H1 (cell line): ENCODE measurements at regions not wholly inside any gene's neighbourhood (a gene's known extent, or its start where the extent isn't known, plus 50 kb on each side); places are given as distances from the start of the nearest gene placed in this dataset.

Experiments
- CBX5 ChIP-seq: fragments of 300-800, 300-1000 bp; sonication (generic); IDR thresholded peaks from 2 replicates; pipeline ENCODE4 v1.7.1; 2016; ENCODE audit warnings: antibody characterized with exemption, low read length, low read depth
- CREB1 ChIP-seq: IDR thresholded peaks from 2 replicates; pipeline ENCODE4 v1.6.1; 2012; ENCODE audit warnings: inconsistent platforms
- POLR2A ChIP-seq, 2 experiments: IDR thresholded peaks; 1 replicate in 1 of 2; 2 replicates in 1 of 2; pipeline ENCODE4 v1.6.1; 2011; ENCODE audit warnings: low read depth in 2 of 2, low read length in 2 of 2, mild to moderate bottlenecking in 2 of 2; ENCODE audit errors: control extremely low read depth in 1 of 2
- POU5F1 ChIP-seq: IDR thresholded peaks from 2 replicates; pipeline ENCODE4 v1.6.1; 2011; ENCODE audit warnings: low read depth, mild to moderate bottlenecking, low read length, moderate library complexity
- SP2 ChIP-seq: IDR thresholded peaks from 2 replicates; pipeline ENCODE4 v1.6.1; 2012; ENCODE audit warnings: mild to moderate bottlenecking, low read length, inconsistent platforms
- TF ChIP-seq, protein P1 (sequence below): IDR thresholded peaks from 2 replicates; pipeline ENCODE4 v1.6.1; 2012; ENCODE audit warnings: inconsistent platforms
- TF ChIP-seq, protein P2 (sequence below), 3 experiments: IDR thresholded peaks; 1 replicate in 2 of 3; 2 replicates in 1 of 3; pipeline versions ENCODE4 v1.5.1 to v1.6.1; 2011; ENCODE audit warnings: low read length in 3 of 3, mild to moderate bottlenecking in 3 of 3, inconsistent platforms in 2 of 3, low read depth in 1 of 3, moderate library complexity in 1 of 3; ENCODE audit not compliant: insufficient read depth in 1 of 3; ENCODE audit errors: control extremely low read depth in 1 of 3
- TF ChIP-seq, protein P3 (sequence below): fragments of 300-600 bp; sonication (generic); IDR thresholded peaks from 2 replicates; pipeline ENCODE4 v1.7.1; 2012; ENCODE audit warnings: low read length, moderate library complexity, mild to moderate bottlenecking, inconsistent platforms; ENCODE audit not compliant: insufficient replicate concordance

GRCh38 chr18:57234346-57234745 lies 87.5 kb downstream of the BOD1L2 start:
- TF ChIP-seq CBX5 = no peak
- TF ChIP-seq POLR2A (IDR thresholded peaks at IDR 0.05; ENCODE audit: control extremely low read depth in 1 of 2, low read depth in 2 of 2, low read length in 2 of 2) = no peak
- TF ChIP-seq, protein P1, sequence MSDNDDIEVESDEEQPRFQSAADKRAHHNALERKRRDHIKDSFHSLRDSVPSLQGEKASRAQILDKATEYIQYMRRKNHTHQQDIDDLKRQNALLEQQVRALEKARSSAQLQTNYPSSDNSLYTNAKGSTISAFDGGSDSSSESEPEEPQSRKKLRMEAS = no peak
- TF ChIP-seq, protein P2, sequence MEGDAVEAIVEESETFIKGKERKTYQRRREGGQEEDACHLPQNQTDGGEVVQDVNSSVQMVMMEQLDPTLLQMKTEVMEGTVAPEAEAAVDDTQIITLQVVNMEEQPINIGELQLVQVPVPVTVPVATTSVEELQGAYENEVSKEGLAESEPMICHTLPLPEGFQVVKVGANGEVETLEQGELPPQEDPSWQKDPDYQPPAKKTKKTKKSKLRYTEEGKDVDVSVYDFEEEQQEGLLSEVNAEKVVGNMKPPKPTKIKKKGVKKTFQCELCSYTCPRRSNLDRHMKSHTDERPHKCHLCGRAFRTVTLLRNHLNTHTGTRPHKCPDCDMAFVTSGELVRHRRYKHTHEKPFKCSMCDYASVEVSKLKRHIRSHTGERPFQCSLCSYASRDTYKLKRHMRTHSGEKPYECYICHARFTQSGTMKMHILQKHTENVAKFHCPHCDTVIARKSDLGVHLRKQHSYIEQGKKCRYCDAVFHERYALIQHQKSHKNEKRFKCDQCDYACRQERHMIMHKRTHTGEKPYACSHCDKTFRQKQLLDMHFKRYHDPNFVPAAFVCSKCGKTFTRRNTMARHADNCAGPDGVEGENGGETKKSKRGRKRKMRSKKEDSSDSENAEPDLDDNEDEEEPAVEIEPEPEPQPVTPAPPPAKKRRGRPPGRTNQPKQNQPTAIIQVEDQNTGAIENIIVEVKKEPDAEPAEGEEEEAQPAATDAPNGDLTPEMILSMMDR (IDR thresholded peaks at IDR 0.05; ENCODE audit: control extremely low read depth in 1 of 3, insufficient read depth in 1 of 3, low read depth in 1 of 3, low read length in 3 of 3) = no peak
- no peak for TF ChIP-seq CREB1
- TF ChIP-seq SP2 = no peak
- no peak for TF ChIP-seq POU5F1
- TF ChIP-seq, protein P3, sequence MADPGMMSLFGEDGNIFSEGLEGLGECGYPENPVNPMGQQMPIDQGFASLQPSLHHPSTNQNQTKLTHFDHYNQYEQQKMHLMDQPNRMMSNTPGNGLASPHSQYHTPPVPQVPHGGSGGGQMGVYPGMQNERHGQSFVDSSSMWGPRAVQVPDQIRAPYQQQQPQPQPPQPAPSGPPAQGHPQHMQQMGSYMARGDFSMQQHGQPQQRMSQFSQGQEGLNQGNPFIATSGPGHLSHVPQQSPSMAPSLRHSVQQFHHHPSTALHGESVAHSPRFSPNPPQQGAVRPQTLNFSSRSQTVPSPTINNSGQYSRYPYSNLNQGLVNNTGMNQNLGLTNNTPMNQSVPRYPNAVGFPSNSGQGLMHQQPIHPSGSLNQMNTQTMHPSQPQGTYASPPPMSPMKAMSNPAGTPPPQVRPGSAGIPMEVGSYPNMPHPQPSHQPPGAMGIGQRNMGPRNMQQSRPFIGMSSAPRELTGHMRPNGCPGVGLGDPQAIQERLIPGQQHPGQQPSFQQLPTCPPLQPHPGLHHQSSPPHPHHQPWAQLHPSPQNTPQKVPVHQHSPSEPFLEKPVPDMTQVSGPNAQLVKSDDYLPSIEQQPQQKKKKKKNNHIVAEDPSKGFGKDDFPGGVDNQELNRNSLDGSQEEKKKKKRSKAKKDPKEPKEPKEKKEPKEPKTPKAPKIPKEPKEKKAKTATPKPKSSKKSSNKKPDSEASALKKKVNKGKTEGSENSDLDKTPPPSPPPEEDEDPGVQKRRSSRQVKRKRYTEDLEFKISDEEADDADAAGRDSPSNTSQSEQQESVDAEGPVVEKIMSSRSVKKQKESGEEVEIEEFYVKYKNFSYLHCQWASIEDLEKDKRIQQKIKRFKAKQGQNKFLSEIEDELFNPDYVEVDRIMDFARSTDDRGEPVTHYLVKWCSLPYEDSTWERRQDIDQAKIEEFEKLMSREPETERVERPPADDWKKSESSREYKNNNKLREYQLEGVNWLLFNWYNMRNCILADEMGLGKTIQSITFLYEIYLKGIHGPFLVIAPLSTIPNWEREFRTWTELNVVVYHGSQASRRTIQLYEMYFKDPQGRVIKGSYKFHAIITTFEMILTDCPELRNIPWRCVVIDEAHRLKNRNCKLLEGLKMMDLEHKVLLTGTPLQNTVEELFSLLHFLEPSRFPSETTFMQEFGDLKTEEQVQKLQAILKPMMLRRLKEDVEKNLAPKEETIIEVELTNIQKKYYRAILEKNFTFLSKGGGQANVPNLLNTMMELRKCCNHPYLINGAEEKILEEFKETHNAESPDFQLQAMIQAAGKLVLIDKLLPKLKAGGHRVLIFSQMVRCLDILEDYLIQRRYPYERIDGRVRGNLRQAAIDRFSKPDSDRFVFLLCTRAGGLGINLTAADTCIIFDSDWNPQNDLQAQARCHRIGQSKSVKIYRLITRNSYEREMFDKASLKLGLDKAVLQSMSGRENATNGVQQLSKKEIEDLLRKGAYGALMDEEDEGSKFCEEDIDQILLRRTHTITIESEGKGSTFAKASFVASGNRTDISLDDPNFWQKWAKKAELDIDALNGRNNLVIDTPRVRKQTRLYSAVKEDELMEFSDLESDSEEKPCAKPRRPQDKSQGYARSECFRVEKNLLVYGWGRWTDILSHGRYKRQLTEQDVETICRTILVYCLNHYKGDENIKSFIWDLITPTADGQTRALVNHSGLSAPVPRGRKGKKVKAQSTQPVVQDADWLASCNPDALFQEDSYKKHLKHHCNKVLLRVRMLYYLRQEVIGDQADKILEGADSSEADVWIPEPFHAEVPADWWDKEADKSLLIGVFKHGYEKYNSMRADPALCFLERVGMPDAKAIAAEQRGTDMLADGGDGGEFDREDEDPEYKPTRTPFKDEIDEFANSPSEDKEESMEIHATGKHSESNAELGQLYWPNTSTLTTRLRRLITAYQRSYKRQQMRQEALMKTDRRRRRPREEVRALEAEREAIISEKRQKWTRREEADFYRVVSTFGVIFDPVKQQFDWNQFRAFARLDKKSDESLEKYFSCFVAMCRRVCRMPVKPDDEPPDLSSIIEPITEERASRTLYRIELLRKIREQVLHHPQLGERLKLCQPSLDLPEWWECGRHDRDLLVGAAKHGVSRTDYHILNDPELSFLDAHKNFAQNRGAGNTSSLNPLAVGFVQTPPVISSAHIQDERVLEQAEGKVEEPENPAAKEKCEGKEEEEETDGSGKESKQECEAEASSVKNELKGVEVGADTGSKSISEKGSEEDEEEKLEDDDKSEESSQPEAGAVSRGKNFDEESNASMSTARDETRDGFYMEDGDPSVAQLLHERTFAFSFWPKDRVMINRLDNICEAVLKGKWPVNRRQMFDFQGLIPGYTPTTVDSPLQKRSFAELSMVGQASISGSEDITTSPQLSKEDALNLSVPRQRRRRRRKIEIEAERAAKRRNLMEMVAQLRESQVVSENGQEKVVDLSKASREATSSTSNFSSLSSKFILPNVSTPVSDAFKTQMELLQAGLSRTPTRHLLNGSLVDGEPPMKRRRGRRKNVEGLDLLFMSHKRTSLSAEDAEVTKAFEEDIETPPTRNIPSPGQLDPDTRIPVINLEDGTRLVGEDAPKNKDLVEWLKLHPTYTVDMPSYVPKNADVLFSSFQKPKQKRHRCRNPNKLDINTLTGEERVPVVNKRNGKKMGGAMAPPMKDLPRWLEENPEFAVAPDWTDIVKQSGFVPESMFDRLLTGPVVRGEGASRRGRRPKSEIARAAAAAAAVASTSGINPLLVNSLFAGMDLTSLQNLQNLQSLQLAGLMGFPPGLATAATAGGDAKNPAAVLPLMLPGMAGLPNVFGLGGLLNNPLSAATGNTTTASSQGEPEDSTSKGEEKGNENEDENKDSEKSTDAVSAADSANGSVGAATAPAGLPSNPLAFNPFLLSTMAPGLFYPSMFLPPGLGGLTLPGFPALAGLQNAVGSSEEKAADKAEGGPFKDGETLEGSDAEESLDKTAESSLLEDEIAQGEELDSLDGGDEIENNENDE = no peak
